ENCODE measurements at regions not wholly inside any gene's neighbourhood (a gene's known extent, or its start where the extent isn't known, plus 50 kb on each side); places are given as distances from the start of the nearest gene placed in this dataset.

DNA sequence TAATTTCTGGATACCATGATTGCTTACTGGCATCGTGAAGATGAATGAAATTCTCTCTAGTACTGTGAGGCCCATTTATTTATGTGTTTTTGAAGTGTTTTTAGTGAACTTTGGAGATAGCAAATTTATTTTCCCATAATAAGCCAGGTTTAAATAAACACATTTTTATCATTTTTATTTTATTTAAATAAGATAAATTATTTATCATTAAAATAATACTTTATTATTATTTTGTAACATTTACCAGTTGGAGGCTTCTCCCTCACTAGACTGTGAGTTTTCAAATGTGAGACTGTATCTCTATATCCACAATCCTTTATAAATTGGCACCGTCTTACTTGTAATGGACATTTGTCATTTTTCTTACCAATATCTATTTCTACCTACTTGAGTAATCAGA lies 351.7 kb downstream of the METTL15 start:
- TF ChIP-seq, protein P1, sequence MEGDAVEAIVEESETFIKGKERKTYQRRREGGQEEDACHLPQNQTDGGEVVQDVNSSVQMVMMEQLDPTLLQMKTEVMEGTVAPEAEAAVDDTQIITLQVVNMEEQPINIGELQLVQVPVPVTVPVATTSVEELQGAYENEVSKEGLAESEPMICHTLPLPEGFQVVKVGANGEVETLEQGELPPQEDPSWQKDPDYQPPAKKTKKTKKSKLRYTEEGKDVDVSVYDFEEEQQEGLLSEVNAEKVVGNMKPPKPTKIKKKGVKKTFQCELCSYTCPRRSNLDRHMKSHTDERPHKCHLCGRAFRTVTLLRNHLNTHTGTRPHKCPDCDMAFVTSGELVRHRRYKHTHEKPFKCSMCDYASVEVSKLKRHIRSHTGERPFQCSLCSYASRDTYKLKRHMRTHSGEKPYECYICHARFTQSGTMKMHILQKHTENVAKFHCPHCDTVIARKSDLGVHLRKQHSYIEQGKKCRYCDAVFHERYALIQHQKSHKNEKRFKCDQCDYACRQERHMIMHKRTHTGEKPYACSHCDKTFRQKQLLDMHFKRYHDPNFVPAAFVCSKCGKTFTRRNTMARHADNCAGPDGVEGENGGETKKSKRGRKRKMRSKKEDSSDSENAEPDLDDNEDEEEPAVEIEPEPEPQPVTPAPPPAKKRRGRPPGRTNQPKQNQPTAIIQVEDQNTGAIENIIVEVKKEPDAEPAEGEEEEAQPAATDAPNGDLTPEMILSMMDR (IDR thresholded peaks at IDR 0.05): no peak
- no peak for TF ChIP-seq POLR2A (IDR thresholded peaks at IDR 0.05)

Data from thyroid gland (tissue), 4 donors.